K562 (cell line): ENCODE measurements at regions not wholly inside any gene's neighbourhood (a gene's known extent, or its start where the extent isn't known, plus 50 kb on each side); places are given as distances from the start of the nearest gene placed in this dataset.

Experiments
- ATAC-seq: fragments of 200-7000 bp; cut with Tn5 transposase; 3 replicates; pipeline ENCODE4 v1.9.1; 2020; ENCODE audit warnings: moderate library complexity
- BruUV-seq: library from RNA; stranded (reverse); fragments of 400-500 nt; replicated peaks from 2 replicates; lab custom pipeline; 2021; lab: Mats Ljungman, UMichigan
- CTCF ChIA-PET: fragments of 300-600 bp; formaldehyde crosslinking; extraction: SDS; loops from one replicate; lab custom pipeline; 2021; ENCODE audit warnings: low intra/inter-chr PET ratio; lab: Yijun Ruan, JAX
- POLR2A ChIA-PET: fragments of 300-600, 350-650 bp; sonication (Branson Sonifier 250); formaldehyde crosslinking; extraction: SDS; loops from one replicate; lab custom pipeline; 2021; ENCODE audit warnings: antibody characterized with exemption, inconsistent platforms; lab: Yijun Ruan, JAX
- DNase-seq, 4 experiments: peaks; one replicate each; pipeline versions ENCODE4 v3.0.0 to v3.0.0-alpha.2; 2011 to 2018; ENCODE audit warnings: low spot score in 3 of 4, mixed read lengths in 3 of 4; ENCODE audit errors: extremely low read depth in 1 of 4
- FAIRE-seq: peaks from 2 replicates; lab custom pipeline; 2011; peaks lifted over from hg19 to GRCh38; lab: Jason Lieb, UNC
- H2AFZ ChIP-seq: 2 replicates; pipeline ENCODE4 v1.6.0; 2011; ENCODE audit warnings: low read depth, low read length, control low read depth, inconsistent platforms
- H3K27ac ChIP-seq: fragments of 200-600 bp; 3 replicates; pipeline ENCODE4 v1.8.0; 2011; ENCODE audit warnings: low read depth, mild to moderate bottlenecking, control low read depth, inconsistent platforms, low read length, moderate library complexity, mixed read lengths; ENCODE audit errors: extremely low read depth
- H3K27me3 ChIP-seq, 2 experiments: fragments of 300-600 bp in 1 of 2; 2 replicates in 1 of 2; 3 replicates in 1 of 2; pipeline versions ENCODE4 v1.6.0 to v1.8.0; 2011; ENCODE audit warnings: inconsistent platforms in 2 of 2, low read length in 2 of 2, mild to moderate bottlenecking in 1 of 2, mixed read lengths in 1 of 2, moderate library complexity in 1 of 2; ENCODE audit not compliant: control insufficient read depth in 2 of 2, insufficient read depth in 2 of 2
- H3K36me3 ChIP-seq: fragments of 300-600 bp; 3 replicates; pipeline ENCODE4 v1.8.0; 2011; ENCODE audit warnings: mild to moderate bottlenecking, low read length, inconsistent platforms; ENCODE audit not compliant: control insufficient read depth, insufficient read depth
- H3K4me1 ChIP-seq, 2 experiments: fragments of 200-600 bp in 1 of 2; replicated peaks in 1 of 2; 2 replicates in 1 of 2; 3 replicates in 1 of 2; pipeline versions ENCODE4 v1.5.1 to v1.8.0; 2011; ENCODE audit warnings: inconsistent platforms in 2 of 2, low read length in 2 of 2, mild to moderate bottlenecking in 1 of 2, mixed read lengths in 1 of 2, moderate library complexity in 1 of 2; ENCODE audit not compliant: control insufficient read depth in 2 of 2, insufficient read depth in 2 of 2
- H3K4me2 ChIP-seq: 2 replicates; pipeline ENCODE4 v1.6.1; 2011; ENCODE audit warnings: low read length, control low read depth, inconsistent platforms, mixed read lengths; ENCODE audit not compliant: insufficient read depth
- H3K4me3 ChIP-seq: fragments of 200-600 bp; sonication (generic), shearing (Covaris generic); 2 replicates; pipeline ENCODE4 v1.5.1; 2016; ENCODE audit warnings: control low read depth, inconsistent platforms
- H3K79me2 ChIP-seq: fragments of 200-600 bp; 3 replicates; pipeline ENCODE4 v1.8.0; 2011; ENCODE audit warnings: low read length, inconsistent platforms; ENCODE audit not compliant: control insufficient read depth, insufficient read depth
- H3K9ac ChIP-seq, 2 experiments: 2 replicates each; pipeline versions ENCODE4 v1.6.0 to v1.6.1; 2011; ENCODE audit warnings: low read depth in 2 of 2, low read length in 2 of 2, control low read depth in 1 of 2, inconsistent platforms in 1 of 2, mild to moderate bottlenecking in 1 of 2, mixed read lengths in 1 of 2; ENCODE audit not compliant: insufficient read depth in 1 of 2
- H3K9me1 ChIP-seq: one replicate; pipeline ENCODE4 v1.6.0; 2011; ENCODE audit warnings: inconsistent platforms, mild to moderate bottlenecking, low read length, moderate library complexity; ENCODE audit not compliant: control insufficient read depth, insufficient read depth
- H3K9me3 ChIP-seq: replicated peaks from 2 replicates; pipeline ENCODE4 v1.5.1; 2011; ENCODE audit warnings: low read depth, low read length, inconsistent platforms; ENCODE audit not compliant: control insufficient read depth, insufficient read depth
- H4K20me1 ChIP-seq: replicated peaks from 2 replicates; pipeline ENCODE4 v1.6.1; 2011; ENCODE audit warnings: low read length, inconsistent platforms, mixed read lengths; ENCODE audit not compliant: control insufficient read depth, insufficient read depth
- ARID3B ChIP-seq: fragments of 250-450 bp; sonication (Bioruptor Pico); IDR thresholded peaks from 2 replicates; pipeline ENCODE4 v1.4.0; 2020; ENCODE audit warnings: borderline replicate concordance
- BACH1 ChIP-seq: fragments of 200-800 bp; sonication (Bioruptor generic); IDR thresholded peaks from 2 replicates; pipeline ENCODE4 v1.6.1; 2016; ENCODE audit warnings: missing genetic modification characterization, missing compliant biosample characterization
- CTCFL ChIP-seq: IDR thresholded peaks from 2 replicates; pipeline ENCODE4 v1.6.1; 2011; ENCODE audit warnings: borderline replicate concordance, low read depth, mild to moderate bottlenecking, moderate library complexity, low read length; ENCODE audit not compliant: insufficient read depth, poor library complexity, severe bottlenecking
- DLX4 ChIP-seq: fragments of 250-450 bp; sonication (Bioruptor Pico); IDR thresholded peaks from 2 replicates; pipeline ENCODE4 v1.6.1; 2021; ENCODE audit warnings: mild to moderate bottlenecking
- E2F4 ChIP-seq: sonication (generic); formaldehyde crosslinking; IDR thresholded peaks from 2 replicates; pipeline ENCODE4 v1.8.0; 2022; ENCODE audit warnings: mild to moderate bottlenecking, low read depth, missing genetic modification reagents
- FOXM1 ChIP-seq, 2 experiments: fragments of 450-650 bp in 1 of 2; sonication (generic) in 1 of 2; formaldehyde crosslinking in 1 of 2; IDR thresholded peaks; 2 replicates each; pipeline versions ENCODE4 v1.6.1 to v1.9.0; 2017 to 2022; ENCODE audit warnings: low read depth in 2 of 2, mild to moderate bottlenecking in 2 of 2, missing genetic modification reagents in 1 of 2, moderate library complexity in 1 of 2
- KDM5B ChIP-seq: fragments of 200-600 bp; sonication (generic); IDR thresholded peaks from 2 replicates; pipeline ENCODE4 v1.6.1; 2012; ENCODE audit warnings: low read depth, mild to moderate bottlenecking, moderate library complexity, low read length, control low read depth, inconsistent platforms; ENCODE audit not compliant: insufficient replicate concordance
- NCOA2 ChIP-seq, 2 experiments: fragments of 450-650 bp; IDR thresholded peaks; 2 replicates each; pipeline ENCODE4 v1.6.1; 2018; ENCODE audit warnings: mild to moderate bottlenecking in 2 of 2, moderate library complexity in 1 of 2; ENCODE audit not compliant: partially characterized antibody in 2 of 2
- PTTG1 ChIP-seq: fragments of 450-650 bp; IDR thresholded peaks from 2 replicates; pipeline ENCODE4 v1.6.1; 2016; ENCODE audit warnings: low read depth, mild to moderate bottlenecking, missing genetic modification characterization, missing compliant biosample characterization
- SMC3 ChIP-seq: conservative IDR thresholded peaks from 2 replicates; pipeline ENCODE4 v1.6.1; 2011; ENCODE audit warnings: low read depth, low read length, improper control_type of control experiment; ENCODE audit not compliant: insufficient read depth
- SPI1 ChIP-seq: IDR thresholded peaks from 2 replicates; pipeline ENCODE4 v1.6.1; 2011; ENCODE audit warnings: low read depth, low read length, control low read depth, borderline replicate concordance
- USF2 ChIP-seq: sonication (generic); formaldehyde crosslinking; IDR thresholded peaks from 2 replicates; pipeline ENCODE4 v1.5.0; 2020; ENCODE audit warnings: missing genetic modification reagents
- ZBTB26 ChIP-seq: fragments of 450-650 bp; formaldehyde crosslinking; IDR thresholded peaks from 2 replicates; pipeline ENCODE4 v1.4.0; 2022; ENCODE audit warnings: missing genetic modification characterization
- WGBS: fragments of 100-300 bp; shearing (Covaris generic); methylation state at CpG from one replicate; pipeline ENCODE4 v1.1.6; 2016; ENCODE audit warnings: low coverage, mixed read lengths; ENCODE audit not compliant: insufficient coverage; ENCODE audit errors: missing lambda C conversion rate; 5-methylcytosine and 5-hydroxymethylcytosine counted together
- in situ Hi-C: fragments of 300-500 bp; cut with MboI; formaldehyde crosslinking; loops from 4 replicates; pipeline ENCODE4 v1.15.0; 2018; ENCODE audit warnings: inconsistent platforms, mixed read lengths
- intact Hi-C: fragments of 100-400 bp; cut with micrococcal nuclease; formaldehyde crosslinking; loops from 2 replicates; pipeline ENCODE4 v1.14.2; 2022

- no peaks in the 10 kb centered on the region for H3K79me2 ChIP-seq
- ChIA-PET CTCF (interaction anchor here (1.1 to 2.0 kb wide), 2 partner anchors 350 to 395 kb away, joined by 4 to 6 read pairs; no protein-coding TSS in a partner anchor), POLR2A (no interaction called here)
- intact Hi-C loops (loop anchor here (1.0 to 2.0 kb wide), 2 partner anchors 330 to 395 kb away; no protein-coding TSS in a partner anchor), in situ Hi-C loops (no loop called here)
- H3K4me2 ChIP-seq, result no peak overlapping the region
- WGBS, result 3% methylated on average over 5 of the region's 6 CpGs
- DNase-seq (no peak), ATAC-seq (no peak), FAIRE-seq (no peak)
- no peaks in the 10 kb centered on the region for H3K27me3 ChIP-seq
- BruUV-seq, result no TSS peak
- H4K20me1 ChIP-seq, result no peaks in the 10 kb centered on the region
- no peak overlapping the region for H2AFZ ChIP-seq
- H3K9me3 ChIP-seq, result no peaks in the 10 kb centered on the region
- H3K4me3 ChIP-seq, result no peak overlapping the region
- no peaks in the 10 kb centered on the region for H3K36me3 ChIP-seq
- H3K27ac ChIP-seq, result no peak overlapping the region
- H3K9me1 ChIP-seq, result no peaks in the 10 kb centered on the region
- no peak overlapping the region for H3K9ac ChIP-seq
- H3K4me1 ChIP-seq, result no peaks in the 10 kb centered on the region
- TF ChIP-seq SMC3, result no peak
- TF ChIP-seq USF2 (CRISPR knock-in tag), result no peak
- TF ChIP-seq ARID3B (CRISPR knock-in tag), result no peak
- no peak for TF ChIP-seq BACH1 (tag)
- TF ChIP-seq PTTG1 (tag), result no peak
- TF ChIP-seq NCOA2 (IDR thresholded peaks at IDR 0.05; ENCODE audit: partially characterized antibody in 2 of 2), result no peak
- no peak for TF ChIP-seq ZBTB26 (CRISPR knock-in tag)
- no peak for TF ChIP-seq E2F4 (CRISPR knock-in tag)
- TF ChIP-seq KDM5B, result no peak
- TF ChIP-seq FOXM1 (IDR thresholded peaks at IDR 0.05; ENCODE audit: low read depth), result no peak
- no peak for TF ChIP-seq FOXM1 (CRISPR knock-in tag; IDR thresholded peaks at IDR 0.05; ENCODE audit: low read depth)
- no peak for TF ChIP-seq DLX4 (CRISPR knock-in tag)
- no peak for TF ChIP-seq SPI1
- TF ChIP-seq CTCFL, result no peak
These were observed 119.0 kb upstream of the WDR17 start for GRCh38 chr4:175946472-175947116.
